ENCODE measurements at regions not wholly inside any gene's neighbourhood (a gene's known extent, or its start where the extent isn't known, plus 50 kb on each side); places are given as distances from the start of the nearest gene placed in this dataset.

DNA sequence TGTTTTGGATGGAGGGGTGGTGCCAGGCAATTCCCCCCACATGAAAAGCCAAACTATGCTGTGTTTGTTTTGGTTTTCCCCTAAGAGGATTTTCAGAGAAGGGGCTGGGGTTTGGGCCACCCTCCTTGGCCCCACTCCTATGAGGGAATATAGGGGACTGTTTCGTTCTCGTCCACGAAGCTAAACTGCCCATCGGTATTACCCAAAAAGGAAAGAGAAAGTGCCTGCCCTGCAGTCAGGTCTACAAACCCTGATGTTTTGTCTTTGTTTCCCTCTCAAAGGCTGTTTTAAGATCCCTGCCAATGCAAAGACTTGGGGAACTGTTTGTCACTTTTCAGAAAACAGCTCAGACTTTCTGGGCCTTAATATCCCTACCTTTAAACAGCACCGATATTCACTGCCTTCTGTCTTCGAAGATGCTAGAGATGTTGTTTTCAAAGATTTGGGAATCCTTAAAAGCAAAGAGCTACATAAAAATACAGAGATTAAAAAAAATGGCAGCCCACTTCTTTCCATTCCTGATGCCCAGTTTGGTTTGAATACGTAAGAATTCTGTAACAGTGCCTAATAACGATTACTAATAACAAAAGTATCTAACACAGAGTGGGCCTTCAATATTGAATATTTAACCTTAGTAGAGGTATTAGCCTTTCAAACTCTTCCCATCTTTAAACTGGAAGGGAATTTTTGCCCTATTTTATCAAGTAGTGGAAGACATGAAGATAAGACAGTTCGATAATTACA lies 518.4 kb downstream of the MED13L start:
- DNase-seq (ENCODE audit: low spot score), result no peak

DNA sequence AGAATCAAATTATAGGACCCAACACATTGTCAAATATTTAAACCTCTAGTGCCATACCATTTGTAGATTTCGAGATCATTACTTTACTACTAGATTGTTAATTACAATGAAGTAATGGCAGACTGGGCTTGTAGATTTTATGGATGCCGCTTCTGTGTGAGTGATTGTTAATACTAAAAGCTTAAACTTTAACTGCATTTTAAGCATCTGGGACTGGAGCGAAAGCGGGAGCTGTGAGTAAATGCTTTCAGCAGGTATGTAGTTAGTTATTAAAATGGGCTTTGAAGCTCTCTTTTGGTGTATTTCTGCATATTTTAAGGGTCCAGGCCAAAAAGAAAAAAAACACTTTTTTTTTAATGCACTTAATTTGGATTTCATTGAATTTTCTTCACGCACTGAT lies 519.3 kb downstream of the MED13L start:
- no peak for DNase-seq (ENCODE audit: low spot score)

- DNase-seq (ENCODE audit: low spot score), result no peak
Observed at GRCh38 chr12:115756804-115757203, 520.7 kb downstream of the MED13L start.

DNA sequence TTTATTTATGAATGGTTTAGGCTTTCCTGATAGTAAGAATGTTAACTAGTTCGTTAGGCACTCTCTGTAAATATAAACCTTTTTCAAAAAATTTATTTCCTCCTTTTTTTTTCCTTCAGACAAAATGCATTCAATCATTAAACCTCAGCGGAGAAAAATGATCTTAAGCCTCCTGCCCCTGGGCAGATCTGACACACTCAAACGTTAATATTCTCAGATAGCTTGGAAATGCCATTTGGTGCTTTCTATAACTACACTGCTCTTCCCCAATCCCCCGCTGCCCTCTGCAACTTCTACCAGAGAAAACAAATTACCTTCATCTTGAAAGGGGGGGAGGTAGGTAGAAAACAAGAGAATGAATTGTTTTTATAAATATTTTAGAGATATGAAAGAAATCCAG lies 521.2 kb downstream of the MED13L start:
- DNase-seq (ENCODE audit: low spot score), result no peak

- no peak for DNase-seq (ENCODE audit: low spot score)
Observed at GRCh38 chr12:115755725-115756085, 521.8 kb downstream of the MED13L start.

GRCh38 chr12:115755061-115755724 lies 522.3 kb downstream of the MED13L start:
- no peak for DNase-seq (ENCODE audit: low spot score)

- peak; percentile 17 for DNase-seq (ENCODE audit: low spot score)
Observed at GRCh38 chr12:115752913-115753726, 524.4 kb downstream of the MED13L start.

DNA sequence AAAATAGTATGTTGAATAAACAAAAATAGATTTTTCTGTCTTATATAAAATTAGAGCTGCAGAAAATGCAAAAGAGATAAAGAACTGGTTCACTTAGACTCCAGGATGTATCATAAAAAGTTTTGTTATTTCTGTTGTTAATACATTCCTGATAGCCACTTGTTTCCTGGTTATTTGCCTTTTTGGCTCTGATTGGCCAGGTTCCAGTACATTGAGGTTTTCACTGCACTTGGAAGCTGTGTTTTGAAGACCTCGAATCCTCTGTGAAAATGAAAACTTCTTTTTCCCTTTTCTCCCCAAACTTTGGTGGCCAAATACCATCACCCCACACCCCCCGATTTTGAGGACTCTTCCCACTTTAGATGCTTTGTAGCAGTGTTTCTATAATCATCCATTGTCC lies 525.3 kb downstream of the MED13L start:
- no peak for DNase-seq (ENCODE audit: low spot score)

DNA sequence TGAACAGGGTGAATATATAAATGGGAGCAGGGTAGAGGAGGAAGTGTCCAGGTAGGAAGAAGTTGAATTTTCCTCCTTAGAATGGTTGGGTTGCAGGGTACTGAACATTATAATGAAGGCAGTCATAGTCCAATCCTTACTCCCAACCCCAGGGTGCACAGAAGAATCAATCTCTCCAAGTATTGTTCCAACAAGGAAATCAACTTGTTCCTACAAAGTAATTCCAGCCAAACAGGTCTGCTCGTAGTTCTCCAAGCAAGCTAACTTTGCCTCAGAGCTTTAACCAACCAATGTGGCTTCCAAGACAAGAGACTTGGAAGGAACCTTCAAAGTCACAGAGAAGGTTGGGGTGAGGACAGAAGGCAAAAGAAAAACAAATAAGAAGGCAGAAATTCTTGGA lies 527.2 kb downstream of the MED13L start:
- no peak for DNase-seq (ENCODE audit: low spot score)

GRCh38 chr12:115749071-115749841 lies 528.2 kb downstream of the MED13L start:
- no peak for DNase-seq (ENCODE audit: low spot score)

- no peak for DNase-seq (ENCODE audit: low spot score)
Observed at GRCh38 chr12:115740586-115741155, 536.8 kb downstream of the MED13L start.

- no peak for DNase-seq (ENCODE audit: low spot score)
Observed at GRCh38 chr12:115737895-115738294, 539.6 kb downstream of the MED13L start.

DNA sequence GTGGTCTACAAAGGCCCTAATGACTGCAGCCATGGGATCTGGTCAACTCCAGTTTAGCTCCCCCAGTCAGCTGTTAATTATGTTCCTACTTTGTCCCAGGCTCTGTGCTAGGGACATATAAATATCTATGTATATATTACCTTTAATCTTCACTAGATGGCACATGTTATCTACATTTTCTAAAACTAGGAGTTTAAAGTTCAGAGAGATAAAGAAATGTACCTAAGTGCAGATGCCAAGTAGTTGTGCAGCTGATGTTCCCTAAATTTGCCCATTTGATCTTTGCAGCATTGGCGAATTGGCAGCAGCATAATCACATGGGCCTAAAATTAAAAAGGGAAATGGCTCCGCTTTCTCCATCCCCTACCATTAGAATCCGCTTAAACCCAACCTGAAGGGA lies 541.1 kb downstream of the MED13L start:
- no peak for DNase-seq (ENCODE audit: low spot score)

GRCh38 chr12:115730975-115731541 lies 546.4 kb downstream of the MED13L start:
- DNase-seq (ENCODE audit: low spot score), result no peak

GRCh38 chr12:115726691-115727090 lies 550.8 kb downstream of the MED13L start:
- no peak for DNase-seq (ENCODE audit: low spot score)

- DNase-seq (ENCODE audit: low spot score), result no peak
Observed at GRCh38 chr12:115722181-115722580, 555.3 kb downstream of the MED13L start.

- no peak for DNase-seq (ENCODE audit: low spot score)
Observed at GRCh38 chr12:115716551-115716950, 560.9 kb downstream of the MED13L start.

DNA sequence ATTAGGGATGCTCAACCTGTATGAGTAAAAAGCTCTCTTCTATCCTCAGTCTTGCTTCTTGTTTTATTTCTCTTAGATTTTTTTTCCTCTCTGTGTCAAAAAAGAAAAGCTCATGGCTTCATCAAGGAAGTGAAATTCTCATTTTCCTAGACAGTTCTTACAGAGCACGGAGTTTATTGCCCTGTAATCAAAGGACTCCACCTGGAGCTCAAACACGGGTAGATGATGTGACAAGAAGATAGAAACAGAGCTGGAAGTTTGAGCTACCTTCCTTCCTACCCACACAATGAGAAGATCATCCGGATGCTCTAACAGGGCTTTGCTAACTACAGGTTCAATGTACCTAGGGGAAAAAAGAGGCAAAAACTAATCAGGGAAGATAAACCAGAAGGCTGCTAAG lies 564.8 kb downstream of the MED13L start:
- DNase-seq (ENCODE audit: low spot score), result no peak

DNA sequence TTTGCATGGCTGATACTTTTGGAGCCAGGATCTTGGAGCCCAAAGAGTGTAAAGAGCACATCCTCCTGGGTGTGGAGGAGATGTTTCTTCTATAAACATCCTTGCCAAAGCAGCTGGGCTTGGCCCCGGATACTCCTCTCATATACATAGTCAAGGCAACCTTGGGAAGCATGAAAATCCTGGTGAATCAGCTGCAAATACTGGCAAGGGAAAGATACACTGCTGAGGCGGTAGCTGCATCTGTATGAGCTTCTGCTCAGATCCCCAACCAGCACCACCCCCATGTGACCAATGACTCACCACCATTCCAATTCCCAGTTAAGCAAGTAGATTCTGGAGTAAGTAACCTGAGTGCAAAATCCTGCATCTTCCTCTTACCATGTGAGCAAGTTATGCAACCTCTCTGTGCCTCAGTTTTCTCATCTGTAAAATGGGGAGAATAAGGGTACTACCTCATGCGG lies 567.4 kb downstream of the MED13L start:
- DNase-seq (ENCODE audit: low spot score), result no peak

DNA sequence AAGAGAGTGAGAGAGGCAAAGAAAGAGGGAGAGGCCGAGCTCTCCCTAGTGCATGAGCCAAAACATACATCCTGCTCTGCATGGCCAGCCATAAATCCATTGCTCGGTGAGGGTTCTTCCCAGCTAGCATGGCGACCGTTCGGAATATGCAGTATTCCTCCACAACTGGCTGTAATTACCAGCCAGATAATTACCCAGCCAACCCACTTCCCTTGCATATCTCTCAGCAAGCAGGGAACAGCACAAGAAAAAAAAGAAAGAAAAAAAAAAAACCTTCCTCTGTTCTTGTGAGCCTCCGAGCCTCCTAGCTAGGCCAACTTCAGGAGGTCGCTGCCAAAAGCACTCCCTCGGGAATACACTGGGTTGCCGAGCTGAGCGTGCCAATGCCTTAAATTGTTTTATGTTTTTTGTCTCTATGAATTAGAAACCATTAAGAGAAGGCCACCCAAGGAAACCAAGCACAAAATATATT lies 567.9 kb downstream of the MED13L start:
- DNase-seq (ENCODE audit: low spot score), result no peak

- no peak for DNase-seq (ENCODE audit: low spot score)
Observed at GRCh38 chr12:115708801-115709200, 568.7 kb downstream of the MED13L start.
